GM20000 (cell line): ENCODE measurements at regions not wholly inside any gene's neighbourhood (a gene's known extent, or its start where the extent isn't known, plus 50 kb on each side); places are given as distances from the start of the nearest gene placed in this dataset.
"Not testable (repeated sequence)": the region's sequence is repeated elsewhere in the genome, so short reads cannot be mapped to it uniquely, and the experiment has no call there.

Source experiments
- DNase-seq: peaks from one replicate; pipeline ENCODE4 v3.0.0; 2012; ENCODE audit warnings: low spot score
- CTCF ChIP-seq: IDR thresholded peaks from 2 replicates; pipeline ENCODE4 v1.5.1; 2012; ENCODE audit warnings: mild to moderate bottlenecking, control low read depth; ENCODE audit errors: extremely low read depth, missing control alignments

GRCh38 chr4:138458751-138459150 is 216.6 kb upstream of the SLC7A11 start:
- TF ChIP-seq CTCF, result no peak
- no peak for DNase-seq

GRCh38 chr4:138456349-138456748 is 214.2 kb upstream of the SLC7A11 start:
- DNase-seq, result not testable (repeated sequence)

GRCh38 chr4:138455097-138455496 is 212.9 kb upstream of the SLC7A11 start:
- TF ChIP-seq CTCF, result no peak
- no peak for DNase-seq

- DNase-seq, result no peak
- no peak for TF ChIP-seq CTCF
Observed at GRCh38 chr4:138452826-138453225, 210.7 kb upstream of the SLC7A11 start.

GRCh38 chr4:138451276-138451663 is 209.1 kb upstream of the SLC7A11 start:
- no peak for DNase-seq
- no peak for TF ChIP-seq CTCF

- TF ChIP-seq CTCF, result no peak
- no peak for DNase-seq
Observed at GRCh38 chr4:138450546-138451275, 208.6 kb upstream of the SLC7A11 start.

GRCh38 chr4:138449938-138450337 is 207.8 kb upstream of the SLC7A11 start:
- no peak for DNase-seq
- TF ChIP-seq CTCF, result no peak

GRCh38 chr4:138448169-138448568 is 206.0 kb upstream of the SLC7A11 start:
- no peak for TF ChIP-seq CTCF
- no peak for DNase-seq
